Mucosa of descending colon (tissue), 3 donors: ENCODE measurements at regions not wholly inside any gene's neighbourhood (a gene's known extent, or its start where the extent isn't known, plus 50 kb on each side); places are given as distances from the start of the nearest gene placed in this dataset.

ENCODE experiments used
- ATAC-seq: fragments of 200-7000 bp; cut with Tn5 transposase; one replicate; pipeline ENCODE4 v1.9.1; 2020; ENCODE audit warnings: mild to moderate bottlenecking, moderate library complexity
- DNase-seq, 3 donors: peaks; one replicate each; pipeline ENCODE4 v3.0.0-alpha.2; 2020
- H3K36me3 ChIP-seq: fragments of 200-600 bp; one replicate; pipeline ENCODE4 v1.8.0; 2021; ENCODE audit warnings: low read depth, mild to moderate bottlenecking
- H3K4me1 ChIP-seq: fragments of 200-600 bp; one replicate; pipeline ENCODE4 v1.8.0; 2021; ENCODE audit warnings: low read depth, mild to moderate bottlenecking
- H3K4me3 ChIP-seq: fragments of 200-600 bp; one replicate; pipeline ENCODE4 v1.8.0; 2021; ENCODE audit warnings: mild to moderate bottlenecking
- H3K9me3 ChIP-seq: fragments of 200-600 bp; one replicate; pipeline ENCODE4 v1.8.0; 2021; ENCODE audit warnings: mild to moderate bottlenecking
- intact Hi-C, 2 donors: fragments of 100-400 bp; cut with DNase I in 1 of 2; cut with micrococcal nuclease in 1 of 2; formaldehyde crosslinking; loops; one replicate each; pipeline versions ENCODE4 v1.11.0 to v1.11.1; 2022; cut with DNase I, micrococcal nuclease
- TF ChIP-seq, protein P1 (sequence below): fragments of 200-600 bp; IDR thresholded peaks from one replicate; pipeline ENCODE4 v1.8.0; 2022; ENCODE audit warnings: antibody characterized with exemption, mild to moderate bottlenecking
- donor health status: DM: no; HTN: no; CAD: no; lungs with moderate emphysema.
- donor health status: DM: no; HTN: no; CAD: no.
- donor health status: DM: no; HTN: yes; CAD: no.

GRCh38 chr5:51974834-51975233 is 591.6 kb downstream of the ISL1 start:
- TF ChIP-seq, protein P1, sequence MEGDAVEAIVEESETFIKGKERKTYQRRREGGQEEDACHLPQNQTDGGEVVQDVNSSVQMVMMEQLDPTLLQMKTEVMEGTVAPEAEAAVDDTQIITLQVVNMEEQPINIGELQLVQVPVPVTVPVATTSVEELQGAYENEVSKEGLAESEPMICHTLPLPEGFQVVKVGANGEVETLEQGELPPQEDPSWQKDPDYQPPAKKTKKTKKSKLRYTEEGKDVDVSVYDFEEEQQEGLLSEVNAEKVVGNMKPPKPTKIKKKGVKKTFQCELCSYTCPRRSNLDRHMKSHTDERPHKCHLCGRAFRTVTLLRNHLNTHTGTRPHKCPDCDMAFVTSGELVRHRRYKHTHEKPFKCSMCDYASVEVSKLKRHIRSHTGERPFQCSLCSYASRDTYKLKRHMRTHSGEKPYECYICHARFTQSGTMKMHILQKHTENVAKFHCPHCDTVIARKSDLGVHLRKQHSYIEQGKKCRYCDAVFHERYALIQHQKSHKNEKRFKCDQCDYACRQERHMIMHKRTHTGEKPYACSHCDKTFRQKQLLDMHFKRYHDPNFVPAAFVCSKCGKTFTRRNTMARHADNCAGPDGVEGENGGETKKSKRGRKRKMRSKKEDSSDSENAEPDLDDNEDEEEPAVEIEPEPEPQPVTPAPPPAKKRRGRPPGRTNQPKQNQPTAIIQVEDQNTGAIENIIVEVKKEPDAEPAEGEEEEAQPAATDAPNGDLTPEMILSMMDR: no peak
- no peak for ATAC-seq
- Histone ChIP-seq H3K36me3 (no peaks in the 10 kb centered on the region), H3K4me3 (no peak overlapping the region), H3K4me1 (no peaks in the 10 kb centered on the region), H3K9me3 (no peaks in the 10 kb centered on the region)
- DNase-seq: no peak
- intact Hi-C loops: no loop called here

GRCh38 chr5:51977014-51977413 is 593.8 kb downstream of the ISL1 start:
- TF ChIP-seq, protein P1: no peak
- DNase-seq: no peak
- ATAC-seq: no peak
- H3K4me1 ChIP-seq: no peaks in the 10 kb centered on the region
- no peaks in the 10 kb centered on the region for H3K9me3 ChIP-seq
- H3K36me3 ChIP-seq: no peaks in the 10 kb centered on the region
- intact Hi-C loops: no loop called here
- no peak overlapping the region for H3K4me3 ChIP-seq

DNA sequence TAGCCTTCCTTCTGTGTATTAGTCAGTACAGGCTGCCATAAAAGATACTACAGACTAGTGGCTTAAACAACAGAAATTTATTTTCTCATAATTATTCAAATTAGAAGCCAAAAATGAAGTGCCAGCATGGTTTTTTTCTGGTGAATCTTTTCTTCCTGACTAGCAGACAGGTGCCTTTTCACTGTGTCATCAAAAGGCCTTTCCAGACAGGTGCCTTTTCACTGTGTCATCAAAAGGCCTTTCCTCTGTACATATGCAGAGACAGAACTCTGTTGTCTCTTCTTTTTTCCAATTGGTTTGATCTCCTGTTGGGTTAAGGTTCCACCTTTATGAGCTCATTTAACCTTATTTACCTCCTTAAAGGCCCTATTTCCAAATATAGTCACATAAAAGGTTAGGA is 599.9 kb downstream of the ISL1 start:
- no peak for ATAC-seq
- TF ChIP-seq, protein P1: no peak
- DNase-seq: no peak
- Histone ChIP-seq H3K4me1 (no peaks in the 10 kb centered on the region), H3K9me3 (no peaks in the 10 kb centered on the region), H3K36me3 (no peaks in the 10 kb centered on the region), H3K4me3 (no peak overlapping the region)
- intact Hi-C loops: no loop called here

- DNase-seq (no peak), ATAC-seq (no peak)
- TF ChIP-seq, protein P1: no peak
- intact Hi-C loops: no loop called here
- Histone ChIP-seq H3K4me3 (no peak overlapping the region), H3K36me3 (no peaks in the 10 kb centered on the region), H3K4me1 (no peaks in the 10 kb centered on the region), H3K9me3 (no peaks in the 10 kb centered on the region)
Observed at GRCh38 chr5:51986733-51987132, 603.5 kb downstream of the ISL1 start.

- Histone ChIP-seq H3K36me3 (no peaks in the 10 kb centered on the region), H3K4me3 (no peak overlapping the region), H3K9me3 (no peaks in the 10 kb centered on the region), H3K4me1 (no peaks in the 10 kb centered on the region)
- intact Hi-C loops: no loop called here
- TF ChIP-seq, protein P1: no peak
- ATAC-seq (no peak), DNase-seq (no peak)
Observed at GRCh38 chr5:51987239-51987638, 604.0 kb downstream of the ISL1 start.

DNA sequence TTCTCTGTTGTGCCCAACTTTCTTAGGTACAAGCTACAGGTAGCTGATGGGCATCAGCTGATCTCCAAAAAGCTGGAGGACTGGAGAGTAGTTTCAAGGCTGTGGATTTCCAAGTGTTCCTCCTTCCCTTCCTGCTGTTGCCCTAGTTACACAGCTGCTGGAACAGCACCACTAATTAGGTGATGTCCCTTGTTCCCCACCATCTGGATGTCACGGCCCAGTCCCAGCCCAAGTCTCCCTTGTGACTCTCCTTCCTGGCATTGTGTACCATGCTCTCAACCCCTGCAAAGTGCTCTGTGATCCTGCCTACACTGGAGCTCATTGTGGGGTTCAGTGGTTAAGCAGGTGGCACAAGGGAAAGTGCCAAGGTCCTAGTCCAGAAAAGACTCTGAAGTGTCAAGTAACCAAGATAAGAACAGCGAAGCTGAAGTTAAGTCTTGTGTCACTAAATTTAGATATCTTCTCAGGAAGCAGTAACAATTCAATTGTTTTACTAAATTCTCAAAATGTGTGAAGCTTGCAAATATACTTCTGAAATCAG is 604.5 kb downstream of the ISL1 start:
- Histone ChIP-seq H3K9me3 (no peaks in the 10 kb centered on the region), H3K4me1 (no peaks in the 10 kb centered on the region), H3K4me3 (no peak overlapping the region), H3K36me3 (no peaks in the 10 kb centered on the region)
- DNase-seq (no peak), ATAC-seq (no peak)
- intact Hi-C loops: no loop called here
- TF ChIP-seq, protein P1: no peak
